GM21619 (cell line): ENCODE measurements at regions not wholly inside any gene's neighbourhood (a gene's known extent, or its start where the extent isn't known, plus 50 kb on each side); places are given as distances from the start of the nearest gene placed in this dataset.

ENCODE experiments used
- ATAC-seq: cut with Tn5 transposase; IDR thresholded peaks from one replicate; pipeline ENCODE4 v1.9.1; 2021; ENCODE audit not compliant: unreplicated experiment

DNA sequence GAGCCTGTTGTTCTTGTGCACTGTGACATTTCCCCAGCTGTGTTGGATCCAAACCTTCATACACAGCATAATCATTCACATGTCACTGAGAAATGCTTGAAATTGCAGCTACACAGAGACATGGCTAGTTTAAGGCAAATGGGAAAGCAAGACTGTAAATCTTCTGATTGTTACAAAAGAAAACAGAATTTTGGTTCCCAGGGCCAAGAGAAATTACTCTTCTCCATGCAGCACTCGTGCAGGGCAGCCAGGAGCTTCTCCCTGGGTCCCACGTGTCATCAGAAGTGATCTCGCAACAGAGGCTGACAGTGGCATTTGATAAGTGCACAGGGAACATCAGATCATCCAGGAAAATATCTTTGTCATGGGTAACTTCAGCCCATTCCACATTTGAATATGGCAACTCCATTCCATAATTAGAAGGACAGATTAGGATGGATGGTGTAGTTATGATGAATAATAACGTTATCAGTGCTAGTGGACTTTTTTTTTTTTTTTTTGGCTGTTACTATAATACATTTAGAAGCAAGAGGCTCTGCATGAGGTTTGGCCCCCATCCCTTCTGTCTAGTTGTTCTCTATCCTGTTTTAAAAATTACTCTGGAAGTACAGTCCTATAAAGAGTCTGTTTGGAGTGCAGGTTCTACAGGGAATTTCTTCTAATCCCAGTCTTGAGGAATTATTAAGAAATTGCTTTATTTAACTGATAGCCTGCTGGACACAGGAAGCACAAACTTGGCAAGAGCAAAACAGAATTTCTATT is 571.0 kb upstream of the NOX3 start:
- ATAC-seq, result no peak

DNA sequence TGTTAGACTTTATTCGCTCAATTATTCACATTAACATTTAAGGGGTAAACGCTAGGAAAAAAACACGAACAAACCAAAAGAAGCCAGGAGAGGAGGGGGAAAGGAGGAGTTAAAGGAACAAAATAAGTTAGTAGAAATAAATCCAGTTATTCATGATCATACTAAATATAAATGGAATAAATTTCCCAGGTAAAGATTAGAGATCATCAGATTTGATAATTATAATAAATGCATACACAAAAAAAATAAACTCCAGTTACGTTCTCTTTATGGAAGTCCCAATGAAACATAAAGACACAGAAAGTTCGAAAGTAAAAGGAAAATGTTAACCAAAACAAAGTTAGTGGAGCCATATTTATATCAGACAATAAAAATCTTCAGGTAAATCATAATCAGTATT is 568.7 kb upstream of the NOX3 start:
- ATAC-seq, result no peak

DNA sequence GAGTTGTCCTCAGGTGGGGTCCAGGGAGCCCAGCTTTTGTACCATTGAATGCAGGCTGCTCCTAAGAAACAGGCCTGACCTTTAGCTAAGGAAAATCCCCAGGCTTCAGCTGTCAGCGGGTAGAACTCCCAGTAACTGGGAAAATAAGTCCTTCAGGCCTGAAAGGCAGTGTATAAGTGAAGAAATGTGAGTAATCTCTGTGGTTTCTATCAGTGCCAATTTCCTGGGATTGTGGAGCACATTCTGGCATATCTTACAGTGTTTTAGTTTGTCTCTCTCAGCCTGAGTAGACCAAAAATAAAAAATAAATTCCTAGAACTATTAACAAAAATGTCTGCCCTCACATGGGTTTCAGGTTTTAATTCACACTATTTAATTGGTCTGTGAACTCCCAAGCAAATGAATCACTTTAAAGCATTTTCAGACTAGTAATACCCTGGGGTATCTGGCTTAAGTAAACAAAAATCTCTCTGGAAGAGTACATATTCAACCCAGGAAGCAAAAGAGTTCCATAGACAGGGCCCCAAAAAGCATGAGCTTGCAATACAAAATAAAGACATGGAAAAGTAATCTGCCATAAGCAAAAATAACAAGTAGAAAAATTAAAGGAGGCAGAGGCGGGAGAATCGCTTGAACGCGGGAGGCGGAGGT is 566.2 kb upstream of the NOX3 start:
- ATAC-seq, result no peak

DNA sequence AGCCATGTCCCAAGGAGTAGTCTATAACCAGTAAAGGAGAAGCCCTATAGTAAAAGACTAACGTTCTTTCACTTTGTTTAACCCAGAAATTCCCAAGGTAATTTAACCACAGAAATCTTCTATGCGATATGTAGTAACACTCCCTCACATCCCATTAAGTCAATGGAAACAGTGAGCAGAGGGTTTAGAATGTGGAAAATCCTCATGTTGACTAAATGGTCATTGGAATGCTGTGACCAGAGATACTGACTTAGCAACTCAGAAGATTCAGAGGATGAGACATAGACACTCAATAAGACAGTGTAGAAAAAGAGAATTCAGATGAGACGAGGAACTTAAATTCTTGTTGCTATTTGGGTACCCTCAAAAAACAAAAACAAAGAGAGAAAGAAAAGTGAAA is 562.2 kb upstream of the NOX3 start:
- no peak for ATAC-seq

DNA sequence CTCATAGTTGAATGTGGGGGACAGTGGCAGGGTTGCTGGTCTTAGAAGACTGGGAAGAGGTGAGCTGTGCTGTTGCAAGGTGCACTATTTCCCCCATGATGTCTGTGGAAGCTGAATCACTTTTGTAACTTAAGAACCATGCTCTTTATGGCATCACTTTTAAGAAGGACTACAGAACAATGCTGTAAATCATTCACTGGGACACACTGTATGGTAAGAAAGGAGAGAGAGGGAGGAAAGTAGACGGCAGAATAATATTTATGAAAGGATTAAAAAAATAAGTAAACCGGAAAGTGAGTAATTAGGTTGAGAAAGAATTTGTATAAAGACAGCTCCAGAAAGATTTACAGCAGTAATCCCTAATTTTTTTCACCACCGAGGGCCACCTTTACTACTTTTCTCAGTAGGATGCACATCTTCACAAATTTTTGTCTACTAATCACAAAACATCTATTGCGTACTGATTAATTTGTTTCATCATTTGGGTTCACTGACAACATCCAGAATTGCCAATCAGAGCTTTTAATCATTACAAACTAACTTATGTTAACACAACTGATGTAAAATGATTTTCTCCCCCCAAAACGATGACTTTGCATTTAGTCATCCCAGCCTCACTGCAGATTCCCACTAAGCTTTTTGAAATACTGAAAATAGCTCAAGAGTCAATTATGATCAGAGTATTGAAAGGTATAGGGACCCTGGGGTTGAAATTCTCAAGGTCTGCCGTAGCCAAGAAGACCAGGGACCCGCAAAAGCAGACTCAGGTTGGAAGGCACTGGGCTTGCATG is 560.7 kb upstream of the NOX3 start:
- ATAC-seq, result no peak

DNA sequence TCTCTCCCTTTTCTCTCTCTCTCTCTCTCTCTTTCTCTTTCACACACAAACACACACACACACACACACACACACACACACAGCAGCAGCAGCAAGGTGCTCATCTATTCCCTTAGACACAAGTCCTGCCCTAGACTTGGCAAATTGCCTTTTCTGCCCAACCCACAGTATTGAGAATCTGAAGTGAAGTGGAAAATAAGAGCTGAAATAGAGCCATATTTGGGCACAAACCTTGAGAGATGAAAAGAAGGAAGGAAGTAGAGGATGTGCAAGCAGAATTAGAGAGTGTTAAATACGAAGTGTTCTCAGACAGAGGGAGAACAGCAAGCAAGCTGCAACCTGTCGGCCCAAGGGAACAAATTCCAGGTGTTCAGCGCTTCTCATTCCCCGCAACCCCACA is 557.5 kb upstream of the NOX3 start:
- no peak for ATAC-seq

DNA sequence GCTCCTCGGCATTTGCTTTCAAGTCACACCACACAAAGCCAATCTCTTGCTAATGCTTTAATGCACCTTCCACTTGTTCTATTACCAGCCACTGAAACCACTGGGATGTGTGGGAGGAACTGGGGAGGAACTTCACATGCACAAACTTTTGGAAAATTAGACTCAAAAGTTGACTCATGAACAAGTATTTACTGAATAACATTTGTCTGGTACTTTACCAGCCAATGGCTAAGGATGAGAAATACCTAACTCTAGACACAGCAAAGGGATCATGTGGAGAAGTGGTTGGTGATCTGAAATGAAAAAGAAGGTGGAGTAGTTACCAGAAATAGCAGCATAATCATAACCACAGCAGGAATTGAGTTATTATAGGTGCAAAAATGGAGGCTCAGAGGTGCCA is 554.0 kb upstream of the NOX3 start:
- ATAC-seq, result no peak

DNA sequence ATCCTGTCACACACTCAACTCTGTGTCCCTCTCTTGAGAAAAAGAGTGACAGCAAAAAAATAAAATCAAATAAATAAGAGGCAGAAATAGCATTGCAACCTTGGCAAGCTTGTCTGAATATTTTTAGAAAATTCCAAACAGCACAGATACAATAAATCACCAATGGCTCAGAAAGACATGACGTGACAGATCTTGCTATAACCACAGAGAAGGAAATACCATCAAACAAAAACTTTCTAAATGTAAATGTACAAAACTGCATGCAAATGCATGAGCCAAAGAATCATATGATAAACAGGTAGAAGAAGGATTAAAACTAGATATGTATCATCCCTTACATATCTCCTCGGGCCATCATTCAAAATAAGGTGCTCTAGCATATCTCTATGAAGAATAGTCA is 549.2 kb upstream of the NOX3 start:
- ATAC-seq, result no peak

DNA sequence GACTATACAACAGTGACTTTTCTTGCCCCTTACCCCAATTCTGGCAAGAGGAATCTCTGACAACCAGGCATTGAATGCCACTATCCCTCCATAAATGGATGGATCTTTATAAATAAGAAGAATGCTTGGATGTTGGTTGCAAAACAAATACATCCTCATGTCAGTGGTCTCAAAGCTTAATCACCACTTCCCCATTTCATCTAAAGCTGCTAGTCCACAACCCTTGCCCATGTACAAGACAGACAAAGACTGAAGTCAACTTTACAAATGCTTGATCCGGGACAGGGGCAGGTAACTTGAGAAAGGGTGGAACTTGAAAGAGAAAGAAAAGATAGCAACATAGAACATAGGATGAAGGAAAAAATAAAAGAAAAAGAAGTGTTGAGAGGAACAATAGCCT is 540.5 kb upstream of the NOX3 start:
- ATAC-seq, result no peak

DNA sequence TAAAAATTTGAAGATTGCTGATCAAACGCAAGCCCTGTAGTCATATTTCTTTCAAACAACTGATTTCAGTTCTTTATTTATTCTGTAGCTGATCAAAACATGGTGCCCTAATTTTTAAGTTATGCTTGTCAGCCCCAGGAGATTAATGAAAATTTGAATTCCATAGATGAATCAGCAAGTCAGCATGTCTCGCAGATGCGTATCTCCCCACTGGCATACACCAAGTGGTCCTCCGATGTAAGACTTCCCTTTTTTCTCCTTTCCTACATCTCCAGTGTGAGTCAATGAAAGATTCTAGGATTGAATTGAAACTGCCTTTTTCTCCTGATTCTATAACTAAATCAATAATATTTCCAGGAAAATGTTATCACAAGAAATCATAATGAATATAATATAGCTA is 539.6 kb upstream of the NOX3 start:
- no peak for ATAC-seq

DNA sequence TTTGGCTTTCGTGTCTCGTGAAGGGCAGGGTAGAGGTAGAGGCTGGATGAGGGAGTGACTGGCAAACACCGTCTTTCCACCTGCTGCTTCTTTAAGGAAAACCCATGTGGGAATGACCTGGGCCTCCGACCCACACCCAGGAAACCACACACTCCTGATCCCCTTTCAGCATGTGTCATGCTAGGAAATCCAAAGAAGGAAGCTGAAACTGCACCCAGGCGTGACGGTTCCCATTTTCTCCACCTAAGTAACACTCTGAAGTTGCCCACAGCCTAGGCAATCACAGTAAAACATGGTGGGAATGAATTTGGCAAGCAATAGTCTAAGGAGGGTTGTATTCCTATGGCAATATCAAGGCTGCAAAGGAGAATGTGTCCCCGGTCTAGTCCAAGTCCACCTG is 538.4 kb upstream of the NOX3 start:
- no peak for ATAC-seq

DNA sequence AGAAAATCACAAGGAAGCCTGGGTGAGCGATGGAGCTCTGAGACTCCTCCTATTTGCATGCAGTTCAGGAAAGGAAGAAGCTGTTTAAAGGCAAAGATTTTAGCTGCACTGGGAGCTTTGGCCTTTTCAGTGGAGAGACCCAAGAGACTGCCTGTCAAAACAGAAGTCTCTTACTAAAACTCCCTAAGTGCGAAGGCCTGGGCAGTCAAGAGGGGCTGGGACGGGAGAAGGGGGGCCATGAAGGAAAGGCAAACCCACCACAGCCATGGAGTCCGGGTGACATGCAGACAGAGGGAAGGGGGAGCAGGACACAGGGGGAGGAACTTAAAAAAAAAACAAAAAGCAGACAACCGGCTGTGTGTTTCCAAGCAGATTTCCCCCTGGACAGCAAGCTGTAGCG is 537.6 kb upstream of the NOX3 start:
- no peak for ATAC-seq

DNA sequence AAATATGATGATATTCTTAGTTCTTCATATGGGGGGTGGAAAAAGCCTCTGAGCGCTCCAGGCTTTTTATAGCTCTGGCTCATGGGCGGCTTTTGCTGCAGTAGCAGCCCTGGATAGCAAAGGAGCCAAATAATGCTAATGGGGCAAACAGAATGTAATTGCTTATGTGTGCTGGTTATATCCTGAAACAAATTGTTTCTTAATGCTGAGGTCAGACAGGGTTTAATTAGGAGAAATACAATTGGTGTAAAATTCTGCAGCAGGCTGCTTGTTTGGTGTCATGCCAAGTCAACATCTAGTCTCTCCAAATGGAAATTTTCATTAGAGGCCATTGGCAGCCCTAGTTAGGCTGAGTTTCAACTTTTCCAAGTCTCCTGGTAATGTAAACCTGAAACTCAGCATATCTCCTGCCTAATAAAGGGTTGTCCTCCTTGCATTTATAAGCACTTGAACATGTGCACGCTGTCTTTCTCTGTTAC is 530.1 kb upstream of the NOX3 start:
- no peak for ATAC-seq

DNA sequence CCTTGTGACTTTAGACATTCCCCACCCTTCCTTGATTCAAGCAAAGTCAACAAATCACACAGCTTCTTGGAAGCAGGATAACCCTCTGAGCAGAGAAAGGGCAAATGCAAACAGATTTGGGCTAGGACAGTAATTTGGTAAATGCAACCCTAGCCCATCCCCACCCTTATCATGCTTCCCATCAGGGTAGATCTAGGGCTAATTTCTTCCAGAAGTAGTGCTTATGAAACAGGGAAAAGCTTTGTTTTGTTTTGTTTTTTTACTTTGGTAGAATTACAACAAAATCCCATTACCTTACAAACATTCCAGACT is 525.1 kb upstream of the NOX3 start:
- ATAC-seq, result no peak

DNA sequence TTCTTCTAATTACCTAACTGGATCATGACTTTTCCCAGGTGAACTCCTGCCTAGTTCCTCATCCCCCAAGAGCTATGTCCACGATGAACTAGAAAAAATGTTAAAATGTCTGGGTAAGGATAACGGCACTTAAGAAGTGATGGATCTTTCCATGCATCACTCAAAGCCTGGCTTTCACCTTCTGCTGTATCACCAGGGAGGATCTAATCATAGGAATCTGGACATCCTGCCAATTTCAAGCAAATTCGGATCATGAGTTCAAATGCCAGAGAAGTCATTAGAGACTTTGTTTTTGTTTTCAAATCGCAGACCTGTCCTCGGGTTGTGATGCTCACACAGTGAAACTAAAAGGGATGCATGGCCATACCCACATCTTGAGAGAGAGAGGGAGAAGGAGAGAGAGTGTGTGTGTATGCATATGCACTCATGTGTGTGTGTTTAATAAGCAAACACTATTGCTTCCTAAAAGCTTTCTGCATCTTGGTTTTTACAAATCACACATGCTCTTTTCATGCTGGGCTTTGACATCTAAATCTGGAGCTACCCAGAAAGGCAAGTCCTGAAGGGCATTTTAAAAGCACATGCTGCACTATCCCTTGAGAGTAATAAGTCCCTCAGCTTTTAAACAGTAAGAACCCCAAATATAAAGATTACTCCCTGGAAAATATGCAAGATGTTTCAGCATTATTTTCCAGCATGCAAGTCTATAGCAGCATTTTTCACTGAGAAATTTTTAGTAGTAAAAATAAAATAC is 524.6 kb upstream of the NOX3 start:
- ATAC-seq, result no peak

DNA sequence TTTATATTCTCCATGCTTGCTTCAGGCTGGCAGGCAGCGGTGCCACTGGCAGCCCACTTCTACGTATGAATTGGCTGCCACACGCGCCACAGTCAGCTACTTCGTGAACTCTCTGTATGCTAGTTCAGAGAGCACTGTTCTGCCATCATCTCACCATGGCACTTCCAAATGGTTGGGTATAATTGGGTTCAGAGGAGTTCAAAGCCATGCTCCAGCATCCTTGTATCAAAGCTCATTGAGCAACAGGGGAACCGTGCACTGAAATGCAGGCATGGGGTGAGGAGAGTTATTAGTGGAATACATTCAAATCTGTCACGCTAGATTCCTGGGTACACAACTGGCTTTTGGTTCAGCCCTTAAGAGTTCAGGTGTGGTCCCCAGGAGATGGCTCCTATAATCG is 519.9 kb upstream of the NOX3 start:
- no peak for ATAC-seq

DNA sequence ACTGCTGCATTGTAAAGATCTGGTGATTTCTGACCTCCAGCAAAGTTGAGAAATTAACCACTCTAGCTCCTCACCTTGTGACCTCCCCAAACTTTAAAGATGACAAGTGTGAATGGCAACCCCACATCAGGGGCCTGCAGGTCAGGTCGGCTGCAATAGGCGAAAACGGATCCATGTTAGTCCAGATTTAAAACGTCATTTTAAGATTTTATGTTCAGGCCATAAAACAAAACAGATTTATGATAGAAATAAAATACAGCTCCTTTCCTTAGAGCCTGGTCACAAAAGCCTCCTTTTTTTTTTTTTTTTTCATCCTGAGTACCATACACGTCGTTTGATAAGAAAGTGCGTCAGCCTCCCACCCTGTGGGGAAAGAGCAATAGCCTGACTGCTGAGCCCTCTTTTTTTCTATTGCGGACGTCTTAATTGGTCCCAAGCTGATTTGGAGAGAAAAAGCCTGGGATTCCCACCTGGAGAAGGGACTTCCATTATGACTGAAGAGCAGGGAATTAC is 519.2 kb upstream of the NOX3 start:
- no peak for ATAC-seq

DNA sequence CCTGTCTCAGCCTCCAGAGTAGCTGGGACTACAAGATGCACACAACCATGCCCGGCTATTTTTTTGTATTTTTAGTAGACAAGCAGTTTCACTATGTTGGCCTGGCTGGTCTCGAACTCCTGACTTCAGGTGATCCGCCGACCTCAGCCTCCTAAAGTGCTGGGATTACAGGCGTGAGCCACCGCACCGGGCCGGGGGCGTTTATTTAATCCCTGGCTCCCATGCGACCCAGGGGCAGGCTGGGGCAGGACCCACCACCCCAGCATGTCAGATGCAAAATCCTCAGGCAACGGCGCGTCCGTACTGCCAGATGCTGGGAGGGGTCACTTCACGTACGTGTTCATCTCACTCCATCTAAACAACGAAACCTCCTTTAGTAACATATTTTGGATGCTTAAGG is 518.7 kb upstream of the NOX3 start:
- ATAC-seq, result no peak

DNA sequence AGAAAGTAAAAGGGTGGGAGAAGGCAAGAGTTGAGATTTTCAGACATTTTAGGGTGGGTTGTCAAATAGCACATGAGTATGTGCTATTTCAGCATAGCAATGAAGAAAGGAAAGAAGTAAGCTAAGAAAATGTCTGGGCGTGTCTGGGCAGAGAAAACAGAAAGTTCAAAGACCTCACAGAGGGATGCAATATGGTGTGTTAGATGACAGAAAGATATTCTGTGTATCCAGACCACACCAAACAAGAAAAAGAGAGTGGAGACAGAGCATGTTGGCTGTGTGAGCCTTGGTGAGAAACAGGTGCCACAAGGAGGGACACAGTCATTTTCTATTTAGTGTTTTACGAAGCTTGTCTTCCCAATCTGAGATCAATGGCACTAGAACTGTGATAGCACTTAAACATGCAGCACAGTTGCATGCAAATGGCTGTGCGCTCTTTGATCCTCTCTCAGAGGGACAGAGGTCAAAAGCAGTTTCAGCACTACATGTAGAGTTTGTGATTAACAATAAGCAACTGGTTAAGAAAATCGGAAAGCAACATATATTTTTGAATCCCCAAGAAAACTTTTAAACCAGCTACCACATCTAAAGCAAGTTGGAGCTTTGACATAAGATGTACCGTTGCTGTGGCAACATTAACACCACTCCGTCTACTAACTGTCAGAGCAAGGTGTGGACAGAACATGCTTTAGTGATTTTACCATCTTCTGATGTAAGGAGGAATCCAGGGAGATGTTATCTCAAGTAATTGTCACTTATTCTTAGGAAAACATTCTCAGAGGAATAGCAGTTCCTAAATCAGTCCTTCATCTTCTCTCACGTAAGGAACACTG is 515.5 kb upstream of the NOX3 start:
- ATAC-seq, result no peak

DNA sequence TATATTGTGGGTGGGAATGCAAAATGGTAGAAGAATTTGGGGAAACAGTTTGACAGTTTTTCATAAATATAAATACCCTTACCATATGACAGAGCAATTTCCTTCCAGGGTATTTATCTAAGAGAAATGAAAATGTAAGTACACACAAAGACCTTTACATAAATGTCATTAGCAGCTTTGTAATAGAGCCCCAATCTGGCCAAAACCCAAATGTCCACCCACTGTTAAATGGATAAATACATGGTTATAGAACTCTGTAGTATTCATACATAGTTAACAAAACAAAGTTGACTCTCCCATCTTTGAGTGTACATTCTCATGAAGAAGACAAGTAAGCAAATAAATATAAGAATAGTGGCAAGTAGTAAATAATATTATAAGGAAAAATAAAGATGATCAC is 514.8 kb upstream of the NOX3 start:
- no peak for ATAC-seq
